Pulmonary artery endothelial cell (primary cell): ENCODE measurements at regions not wholly inside any gene's neighbourhood (a gene's known extent, or its start where the extent isn't known, plus 50 kb on each side); places are given as distances from the start of the nearest gene placed in this dataset.
"Not testable (repeated sequence)": the region's sequence is repeated elsewhere in the genome, so short reads cannot be mapped to it uniquely, and the experiment has no call there.

Source experiments
- DNase-seq: peaks from one replicate; pipeline ENCODE4 v3.0.0-alpha.2; 2011; ENCODE audit warnings: low read depth, low spot score

DNA sequence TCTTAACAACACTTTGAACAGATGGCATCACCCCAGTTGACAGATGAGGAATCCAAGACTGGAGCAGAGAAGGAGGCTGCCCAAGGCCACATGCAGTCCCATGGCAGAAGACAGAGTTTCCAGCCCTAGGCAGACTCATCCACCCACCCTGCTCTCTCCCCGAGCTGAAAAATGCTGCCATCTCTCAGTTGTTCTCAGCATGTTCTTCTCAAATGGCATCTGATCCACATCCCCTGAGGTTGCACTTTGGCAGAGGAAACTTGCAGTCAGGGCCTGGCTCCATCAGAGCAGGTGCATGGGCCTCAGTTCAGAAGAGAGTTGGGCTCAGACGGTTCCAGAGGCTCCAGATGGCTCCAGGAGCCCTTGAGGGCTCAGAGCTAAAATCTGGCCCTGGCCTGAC, 709.4 kb downstream of the MATN1 start:
- DNase-seq = no peak

DNA sequence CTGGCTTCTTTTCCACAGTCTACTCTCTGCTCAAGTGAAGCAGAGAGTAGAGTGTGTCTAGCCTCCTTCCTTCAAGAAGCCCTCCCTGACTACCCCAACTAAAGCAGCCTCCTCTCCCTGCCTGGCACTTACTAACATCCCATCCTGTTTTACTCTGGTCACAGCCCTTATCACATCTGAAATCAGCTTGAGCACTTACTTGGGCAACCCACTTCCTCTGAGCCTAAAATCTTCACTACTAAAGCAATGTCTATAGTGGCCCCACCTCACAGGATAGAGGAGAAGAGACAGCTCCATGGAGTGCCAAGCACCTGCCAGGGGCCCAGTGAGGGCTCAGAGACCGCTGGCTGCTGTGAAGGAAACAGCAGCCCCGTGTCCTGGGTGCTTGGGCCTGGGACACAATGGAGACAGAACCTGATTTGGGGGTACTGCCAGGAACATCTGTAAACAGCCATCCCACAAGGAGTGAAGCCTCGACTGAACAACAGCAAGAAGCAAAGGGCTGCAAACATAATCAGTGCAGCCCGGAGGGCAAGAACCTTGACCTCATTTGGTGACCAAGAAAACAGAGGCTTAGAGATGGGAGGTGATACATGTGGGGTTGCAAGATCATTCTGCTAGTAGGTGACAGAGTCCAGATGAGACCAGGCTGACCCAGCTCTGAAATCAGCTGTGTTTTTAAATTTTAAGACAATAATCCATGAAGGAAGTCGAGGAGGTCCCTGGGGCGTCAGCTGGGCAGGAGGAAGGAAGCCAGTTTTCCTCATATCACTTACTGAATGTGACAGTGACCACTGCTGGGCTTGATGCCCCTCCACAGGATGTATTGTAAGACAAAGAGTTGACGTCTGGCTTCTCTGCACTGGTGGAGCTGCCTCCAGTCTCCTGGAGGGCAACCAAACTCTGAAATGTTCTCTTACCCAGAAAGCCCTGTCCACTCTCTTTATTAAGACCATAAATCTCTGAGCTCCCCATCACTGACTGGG, 710.6 kb downstream of the MATN1 start:
- DNase-seq = no peak

GRCh38 chr1:30011970-30012369, 711.4 kb downstream of the MATN1 start:
- no peak for DNase-seq

GRCh38 chr1:30010506-30011106, 712.8 kb downstream of the MATN1 start:
- no peak for DNase-seq

DNA sequence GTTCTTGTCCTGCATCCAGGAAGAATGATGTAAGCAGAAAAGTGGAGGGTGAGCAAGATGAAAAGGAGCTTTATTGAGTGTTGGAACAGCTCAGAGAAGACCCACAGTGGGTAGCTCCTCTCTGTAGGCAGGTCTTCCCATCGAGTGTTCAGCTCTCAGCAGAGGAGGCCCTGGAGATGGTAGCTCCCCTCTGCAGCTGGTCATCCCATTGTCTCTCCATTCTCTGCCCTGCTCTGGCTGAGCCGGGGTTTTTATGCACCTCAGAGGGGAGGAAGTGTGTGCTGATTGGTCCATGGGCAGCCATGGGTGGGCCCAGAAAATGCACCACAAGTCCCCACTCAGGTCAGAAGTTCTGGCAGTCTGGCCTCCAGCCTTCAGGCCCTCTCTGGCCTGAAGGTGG, 713.7 kb downstream of the MATN1 start:
- DNase-seq = no peak

DNA sequence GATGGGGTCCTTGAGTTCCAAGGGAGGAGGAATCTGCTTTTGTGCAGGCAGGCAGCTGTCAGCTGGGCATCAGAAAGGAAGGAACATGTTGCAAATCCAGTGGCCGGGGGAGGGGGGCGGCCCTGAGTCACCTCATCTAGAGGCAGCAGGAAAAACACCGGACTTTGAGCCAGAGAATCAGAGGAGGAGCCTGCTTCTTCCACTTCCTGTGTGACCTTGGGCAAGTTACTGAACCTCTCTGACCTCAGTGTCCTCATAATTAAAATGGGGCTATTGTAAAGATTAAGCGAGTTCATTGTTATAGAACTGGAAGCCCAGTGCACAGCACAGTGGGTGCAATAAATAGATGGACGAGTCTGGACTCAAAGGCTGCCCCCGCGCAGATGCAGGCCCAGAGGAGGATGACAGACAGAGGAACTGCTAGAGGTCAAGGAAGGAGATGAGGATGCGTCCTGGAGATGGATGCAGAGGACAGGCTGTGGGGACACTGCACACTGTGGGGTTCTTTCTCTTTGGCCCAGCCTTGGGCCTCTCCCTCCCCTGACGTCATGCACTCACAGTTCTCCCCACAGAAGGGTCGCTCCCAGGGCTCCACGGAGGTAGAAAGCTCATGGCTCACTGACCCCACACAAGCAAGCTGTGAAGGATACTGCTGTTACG, 714.3 kb downstream of the MATN1 start:
- no peak for DNase-seq

DNA sequence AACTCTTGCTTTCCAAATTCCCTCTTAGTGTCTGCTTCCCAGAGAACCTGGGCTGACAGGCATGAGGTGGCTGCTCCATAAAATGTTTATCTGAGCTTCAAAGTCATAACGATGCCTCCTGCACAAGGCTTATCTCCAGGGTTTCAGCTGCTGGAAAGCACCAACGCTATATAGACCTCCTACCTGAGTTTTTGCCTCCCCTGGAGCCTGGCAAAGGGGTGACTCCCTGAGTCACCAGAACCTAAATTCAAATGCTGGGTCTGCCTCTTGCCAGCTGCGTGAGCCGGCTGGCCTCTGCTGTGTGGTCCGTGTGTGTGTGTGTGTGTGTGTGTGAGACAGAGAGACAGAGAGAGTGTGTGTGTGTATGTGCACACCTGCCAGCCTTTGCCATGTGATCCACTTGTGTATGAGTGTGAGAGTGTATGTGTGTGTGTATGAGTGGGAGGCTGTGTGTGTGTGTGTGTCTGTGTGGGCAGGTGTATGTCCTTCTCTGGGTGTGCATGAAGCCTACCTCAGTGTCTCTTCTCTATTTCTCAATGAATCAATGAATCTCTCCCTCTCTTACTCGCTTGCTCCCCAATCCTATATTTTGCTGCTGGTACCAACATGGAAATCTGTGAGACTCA, 714.9 kb downstream of the MATN1 start:
- DNase-seq = no peak

DNA sequence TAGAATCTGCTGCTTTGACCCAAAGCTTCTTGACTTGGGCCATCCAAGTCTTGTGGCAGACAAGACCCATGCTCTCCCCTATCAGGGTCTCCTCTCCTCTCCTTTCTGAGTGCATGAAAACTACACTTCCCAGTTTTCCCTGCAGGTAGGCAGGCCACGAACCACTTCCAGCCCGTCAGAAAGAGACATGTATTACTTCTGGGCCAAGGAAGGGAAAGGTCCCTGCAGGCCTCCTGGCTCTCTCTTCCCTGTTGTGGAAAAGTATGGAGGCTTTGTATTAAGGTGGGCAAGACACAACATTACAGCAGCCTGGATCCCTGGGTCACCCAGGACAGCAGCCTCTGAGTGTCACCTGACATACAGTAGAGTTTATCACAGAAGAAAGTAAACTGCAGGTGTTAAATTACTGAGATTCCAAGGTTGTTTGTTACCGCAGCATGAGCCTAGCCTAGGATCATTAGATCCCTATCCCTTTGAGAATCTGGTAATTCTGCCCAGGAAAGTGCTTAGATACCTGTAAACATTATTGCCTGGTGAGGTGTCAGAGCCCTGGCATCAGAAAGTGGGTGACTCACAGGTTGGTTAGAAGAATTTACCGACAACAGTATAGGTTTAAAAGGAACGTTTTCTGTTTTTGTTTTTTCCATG, 717.3 kb downstream of the MATN1 start:
- DNase-seq = no peak

DNA sequence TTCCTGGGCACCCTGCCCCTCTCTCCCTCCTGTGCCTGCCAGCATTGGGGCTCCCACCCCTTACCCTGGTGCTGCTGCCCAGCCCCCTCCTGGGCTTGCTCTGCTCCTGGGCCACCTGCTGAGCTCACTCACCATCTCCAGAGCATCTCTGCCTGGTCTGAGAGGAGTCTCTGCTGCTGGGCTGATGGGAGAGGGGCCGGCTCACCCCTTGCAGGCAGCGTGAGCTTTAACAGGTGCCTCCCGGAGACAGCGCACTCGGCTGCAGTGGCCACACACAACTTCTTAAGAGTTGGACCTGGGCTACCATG, 721.7 kb downstream of the MATN1 start:
- no peak for DNase-seq

- no peak for DNase-seq
Measured at GRCh38 chr1:30001011-30001731, 722.2 kb downstream of the MATN1 start.

DNA sequence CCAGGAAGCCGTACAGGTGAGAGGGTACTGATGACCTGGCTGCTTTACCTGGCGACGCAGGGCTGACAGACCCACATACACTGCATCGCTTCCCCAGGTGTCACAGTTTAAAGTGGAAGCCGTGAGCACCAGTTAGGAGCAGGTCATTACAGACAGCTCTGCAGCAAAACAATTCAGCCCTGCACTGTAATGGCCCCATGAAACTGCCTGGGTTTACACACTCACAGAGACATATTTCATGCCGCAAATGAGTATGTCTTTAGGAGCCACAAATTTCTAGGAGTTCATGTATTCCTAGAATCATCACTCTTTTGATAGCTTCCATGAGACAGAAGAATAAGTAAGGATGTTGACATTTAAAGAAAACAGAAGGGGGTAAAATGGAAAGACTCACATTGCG, 723.1 kb downstream of the MATN1 start:
- DNase-seq = no peak

GRCh38 chr1:29999595-29999994, 723.8 kb downstream of the MATN1 start:
- no peak for DNase-seq

- DNase-seq = no peak
Measured at GRCh38 chr1:29998686-29999085, 724.7 kb downstream of the MATN1 start.

DNA sequence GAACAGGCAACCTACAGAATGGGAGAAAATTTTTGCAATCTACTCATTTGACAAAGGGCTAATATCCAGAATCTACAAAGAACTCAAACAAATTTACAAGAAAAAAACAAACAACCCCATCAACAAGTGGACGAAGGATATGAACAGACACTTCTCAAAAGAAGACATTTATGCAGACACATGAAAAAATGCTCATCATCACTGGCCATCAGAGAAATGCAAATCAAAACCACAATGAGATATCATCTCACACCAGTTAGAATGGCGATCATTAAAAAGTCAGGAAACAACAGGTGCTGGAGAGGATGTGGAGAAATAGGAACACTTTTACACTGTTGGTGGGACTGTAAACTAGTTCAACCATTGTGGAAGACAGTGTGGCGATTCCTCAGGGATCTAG, 725.6 kb downstream of the MATN1 start:
- not testable (repeated sequence) for DNase-seq

- no peak for DNase-seq
Measured at GRCh38 chr1:29993950-29994349, 729.4 kb downstream of the MATN1 start.

DNA sequence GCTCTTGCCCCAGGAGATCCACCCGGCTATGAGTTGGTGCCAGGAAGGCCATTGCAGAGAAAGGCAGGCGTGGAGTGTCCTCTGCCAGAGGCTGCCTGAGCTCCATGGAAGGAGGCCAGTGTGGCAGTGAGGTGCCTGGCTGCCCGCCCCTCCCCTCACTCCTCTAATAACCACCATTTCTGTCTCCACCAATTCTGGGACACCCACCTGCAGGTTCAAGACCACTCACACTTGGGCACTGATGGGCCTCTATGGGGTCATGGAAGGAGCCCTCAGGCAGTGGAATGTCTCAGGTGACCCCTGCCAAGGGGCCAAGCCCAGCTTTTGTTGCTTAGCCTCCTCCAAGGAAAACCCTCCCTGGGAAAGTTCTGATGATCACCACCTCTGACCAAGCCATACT, 731.6 kb downstream of the MATN1 start:
- no peak for DNase-seq

DNA sequence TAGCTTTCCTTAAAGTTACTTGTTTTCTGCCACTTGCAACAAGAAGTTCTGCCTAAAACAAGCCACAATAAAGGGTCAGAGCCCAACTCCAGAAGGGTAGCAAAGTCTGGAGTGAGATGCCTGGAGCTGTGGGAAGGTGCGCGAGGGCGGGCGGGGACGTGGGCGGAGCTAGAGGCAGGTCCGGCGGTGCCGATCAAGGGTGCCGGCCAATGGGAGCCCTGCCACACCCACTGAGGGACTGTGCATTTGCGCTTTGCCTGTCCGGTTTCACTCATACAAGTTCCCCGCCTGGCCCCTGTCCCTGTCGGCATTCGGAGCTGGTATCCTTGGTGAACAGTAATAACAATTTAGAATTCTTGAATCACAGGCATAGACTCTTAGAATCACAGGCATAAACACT, 732.4 kb downstream of the MATN1 start:
- DNase-seq = no peak

GRCh38 chr1:29990304-29990703, 733.1 kb downstream of the MATN1 start:
- no peak for DNase-seq

- no peak for DNase-seq
Measured at GRCh38 chr1:29986986-29987385, 736.4 kb downstream of the MATN1 start.

GRCh38 chr1:29985606-29985945, 737.8 kb downstream of the MATN1 start:
- no peak for DNase-seq
